Neuronal stem cell (in vitro differentiated cells): ENCODE measurements at regions not wholly inside any gene's neighbourhood (a gene's known extent, or its start where the extent isn't known, plus 50 kb on each side); places are given as distances from the start of the nearest gene placed in this dataset.

ENCODE experiments used
- DNase-seq: peaks from one replicate; pipeline ENCODE4 v3.0.0-alpha.2; 2013; ENCODE audit warnings: low spot score
- H2AFZ ChIP-seq: one replicate; pipeline ENCODE4 v1.6.1; 2013; ENCODE audit warnings: mild to moderate bottlenecking, low read length, inconsistent platforms
- H2AK5ac ChIP-seq: 2 replicates; pipeline ENCODE4 v1.6.1; 2013; ENCODE audit warnings: low read depth, mild to moderate bottlenecking, inconsistent platforms, low read length, moderate library complexity, mixed read lengths
- H2BK120ac ChIP-seq: 2 replicates; pipeline ENCODE4 v1.6.1; 2013; ENCODE audit warnings: low read depth, mild to moderate bottlenecking, inconsistent platforms, low read length, moderate library complexity, mixed read lengths
- H2BK12ac ChIP-seq: one replicate; pipeline ENCODE4 v1.6.1; 2013; ENCODE audit warnings: low read length, inconsistent platforms
- H2BK15ac ChIP-seq: 2 replicates; pipeline ENCODE4 v1.6.1; 2013; ENCODE audit warnings: mild to moderate bottlenecking, low read length, inconsistent platforms, mixed read lengths
- H2BK5ac ChIP-seq: one replicate; pipeline ENCODE4 v1.6.1; 2013; ENCODE audit warnings: inconsistent platforms, mild to moderate bottlenecking, low read length, moderate library complexity
- H3K14ac ChIP-seq: one replicate; pipeline ENCODE4 v1.6.1; 2013; ENCODE audit warnings: low read length, inconsistent platforms
- H3K18ac ChIP-seq: 2 replicates; pipeline ENCODE4 v1.6.1; 2013; ENCODE audit warnings: low read length, inconsistent platforms
- H3K23ac ChIP-seq: 2 replicates; pipeline ENCODE4 v1.6.1; 2013; ENCODE audit warnings: low read depth, mild to moderate bottlenecking, mixed read lengths, low read length, inconsistent platforms; ENCODE audit not compliant: poor library complexity
- H3K27ac ChIP-seq: replicated peaks from 3 replicates; pipeline ENCODE4 v1.5.1; 2013; ENCODE audit warnings: low read length, inconsistent platforms
- H3K27me3 ChIP-seq, 3 experiments: 2 replicates each; pipeline ENCODE4 v1.6.1; 2013; ENCODE audit warnings: low read length in 3 of 3, mild to moderate bottlenecking in 2 of 3, inconsistent platforms in 1 of 3, low read depth in 1 of 3, mixed read lengths in 1 of 3, moderate library complexity in 1 of 3; ENCODE audit not compliant: control insufficient read depth in 3 of 3, insufficient read depth in 3 of 3
- H3K36me3 ChIP-seq, 2 donors: replicated peaks in 1 of 2; 2 replicates each; pipeline ENCODE4 v1.6.1; 2013; ENCODE audit warnings: low read length in 2 of 2; ENCODE audit not compliant: control insufficient read depth in 2 of 2, insufficient read depth in 2 of 2
- H3K4ac ChIP-seq: 2 replicates; pipeline ENCODE4 v1.6.1; 2013; ENCODE audit warnings: inconsistent platforms, mild to moderate bottlenecking, low read length, moderate library complexity
- H3K4me1 ChIP-seq, 2 donors: 1 replicate in 1 of 2; 2 replicates in 1 of 2; pipeline ENCODE4 v1.6.1; 2013; ENCODE audit warnings: low read length in 2 of 2, low read depth in 1 of 2; ENCODE audit not compliant: control insufficient read depth in 2 of 2, insufficient read depth in 1 of 2
- H3K4me2 ChIP-seq: one replicate; pipeline ENCODE4 v1.6.1; 2013; ENCODE audit warnings: mild to moderate bottlenecking, low read length, inconsistent platforms; ENCODE audit not compliant: insufficient read depth, poor library complexity, severe bottlenecking
- H3K4me3 ChIP-seq, 2 donors: 2 replicates each; pipeline ENCODE4 v1.5.1; 2013; ENCODE audit warnings: low read length in 2 of 2, mild to moderate bottlenecking in 2 of 2, inconsistent platforms in 1 of 2, moderate library complexity in 1 of 2
- H3K79me1 ChIP-seq: one replicate; pipeline ENCODE4 v1.6.1; 2013; ENCODE audit warnings: low read depth, mild to moderate bottlenecking, inconsistent platforms, low read length, moderate library complexity
- H3K9ac ChIP-seq: one replicate; pipeline ENCODE4 v1.6.1; 2013; ENCODE audit warnings: mild to moderate bottlenecking, low read depth, low read length, inconsistent platforms; ENCODE audit not compliant: poor library complexity
- H3K9me3 ChIP-seq, 2 donors: replicated peaks in 1 of 2; 2 replicates each; pipeline versions ENCODE3 to v1.6.1; 2013; ENCODE audit warnings: low read length in 2 of 2, mild to moderate bottlenecking in 2 of 2, inconsistent platforms in 1 of 2, low read depth in 1 of 2, mixed read lengths in 1 of 2, moderate library complexity in 1 of 2; ENCODE audit not compliant: control insufficient read depth in 2 of 2, insufficient read depth in 1 of 2
- H4K8ac ChIP-seq: one replicate; pipeline ENCODE4 v1.6.1; 2013; ENCODE audit warnings: low read depth, mild to moderate bottlenecking, inconsistent platforms, low read length, moderate library complexity
- H4K91ac ChIP-seq: one replicate; pipeline ENCODE4 v1.6.1; 2013; ENCODE audit warnings: low read length, low read depth, mild to moderate bottlenecking, inconsistent platforms; ENCODE audit not compliant: poor library complexity
- WGBS, 2 donors: extraction: QIAGEN DNeasy Blood & Tissue Kit; methylation state at CpG; one replicate each; pipeline ENCODE4 v1.1.7; 2013; ENCODE audit warnings: missing lambda C conversion rate in 2 of 2, mixed read lengths in 1 of 2; ENCODE audit not compliant: insufficient read length in 2 of 2, insufficient replicate concordance in 1 of 2; ENCODE audit errors: extremely low coverage in 2 of 2; 5-methylcytosine and 5-hydroxymethylcytosine counted together

DNA sequence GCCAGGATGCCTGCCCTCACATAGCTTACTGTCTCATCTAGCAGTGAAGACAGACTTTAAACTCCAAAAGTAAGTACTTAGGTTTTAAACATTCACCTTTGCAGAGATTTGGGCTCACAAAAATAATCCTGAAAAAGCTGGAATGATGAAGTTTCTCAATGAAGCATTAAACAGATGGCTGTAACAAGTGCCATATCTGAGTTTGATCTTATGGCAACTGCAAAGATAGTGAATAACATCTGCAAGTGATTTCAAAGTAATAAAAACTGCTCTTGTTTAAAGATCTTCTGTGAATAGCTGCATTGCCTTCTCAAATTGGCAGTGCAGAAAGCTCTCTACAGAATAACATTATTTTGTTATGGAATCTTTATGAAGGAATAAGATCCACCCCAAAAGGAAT is 271.2 kb upstream of the SMIM31 start:
- Histone ChIP-seq H3K4me1 (no peaks in the 10 kb centered on the region), H4K91ac (no peak overlapping the region)

DNA sequence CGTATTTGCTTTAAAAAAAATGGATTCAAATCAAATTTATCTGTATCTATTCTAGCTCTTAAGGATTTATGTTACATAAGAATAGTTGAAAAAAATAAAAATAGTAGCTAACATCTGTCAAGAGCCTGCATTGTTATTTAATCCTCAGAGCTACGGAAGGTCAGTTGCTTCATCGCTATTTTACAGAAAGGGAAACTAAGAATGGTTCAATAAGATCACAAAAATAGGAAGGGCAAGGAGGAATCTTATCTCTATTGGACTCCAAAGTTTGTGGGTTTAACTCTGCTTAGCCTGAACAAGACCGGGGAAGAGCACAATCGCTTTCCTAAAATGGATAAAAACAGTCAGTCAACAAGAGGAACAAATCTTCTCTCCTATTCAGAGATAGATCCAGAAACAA is 270.2 kb upstream of the SMIM31 start:
- Histone ChIP-seq H3K4me2 (no peak overlapping the region), H3K4ac (no peak overlapping the region), H3K14ac (no peak overlapping the region), H3K36me3 (no peaks in the 10 kb centered on the region), H3K9me3 (no peaks in the 10 kb centered on the region), H3K18ac (no peak overlapping the region), H2BK12ac (no peak overlapping the region), H2BK15ac (no peak overlapping the region), H3K79me1 (no peaks in the 10 kb centered on the region), H4K8ac (no peak overlapping the region), H3K4me3 (no peak overlapping the region), H3K9ac (no peak overlapping the region), H2BK120ac (no peak overlapping the region), H3K27ac (no peak overlapping the region), H3K23ac (no peak overlapping the region), H3K27me3 (no peaks in the 10 kb centered on the region), H2BK5ac (no peak overlapping the region), H2AK5ac (no peak overlapping the region), H2AFZ (no peak overlapping the region), H3K4me1 (no peaks in the 10 kb centered on the region), H4K91ac (no peak overlapping the region)
- DNase-seq, result no peak
- no CpG with 5 or more reads among the region's 5 CpGs for WGBS, 2 donors

More for the DNA sequence above, 271.2 kb upstream of the SMIM31 start:
- no peak for DNase-seq
- Histone ChIP-seq H3K18ac (no peak overlapping the region), H3K9me3 (no peaks in the 10 kb centered on the region), H4K8ac (no peak overlapping the region), H3K27me3 (no peaks in the 10 kb centered on the region), H3K23ac (no peak overlapping the region), H3K27ac (no peak overlapping the region), H3K36me3 (no peaks in the 10 kb centered on the region), H2AFZ (no peak overlapping the region), H3K14ac (no peak overlapping the region), H2BK120ac (no peak overlapping the region), H2BK5ac (no peak overlapping the region), H3K4me2 (no peak overlapping the region), H2BK15ac (no peak overlapping the region), H3K4me3 (no peak overlapping the region), H2AK5ac (no peak overlapping the region), H3K4ac (no peak overlapping the region), H3K9ac (no peak overlapping the region), H3K79me1 (no peaks in the 10 kb centered on the region), H2BK12ac (no peak overlapping the region)

DNA sequence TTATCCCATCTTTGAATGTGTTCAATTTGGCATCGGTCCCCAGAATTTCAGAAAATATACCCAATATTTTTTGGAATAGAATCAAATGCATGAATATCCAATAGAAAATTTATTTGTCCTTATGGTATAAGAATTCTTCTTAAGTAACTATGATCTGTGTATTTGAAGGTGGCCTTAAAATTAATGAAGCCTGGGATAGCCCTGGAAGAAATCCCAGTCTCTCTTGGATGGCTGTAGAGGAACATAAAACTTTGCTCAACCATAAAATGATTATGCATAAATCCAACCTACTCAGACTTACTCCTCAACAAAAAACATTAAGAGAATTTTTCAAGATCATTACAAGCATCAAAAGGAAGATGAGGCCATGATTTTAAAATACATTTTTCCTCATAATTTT is 269.4 kb upstream of the SMIM31 start:
- Histone ChIP-seq H3K27me3 (no peaks in the 10 kb centered on the region), H3K4me2 (no peak overlapping the region), H2BK12ac (no peak overlapping the region), H4K8ac (no peak overlapping the region), H3K18ac (no peak overlapping the region), H3K36me3 (no peaks in the 10 kb centered on the region), H2AFZ (no peak overlapping the region), H2BK120ac (no peak overlapping the region), H3K4ac (no peak overlapping the region), H3K9me3 (no peaks in the 10 kb centered on the region), H3K4me3 (no peak overlapping the region), H3K9ac (no peak overlapping the region), H2AK5ac (no peak overlapping the region), H3K79me1 (no peaks in the 10 kb centered on the region), H2BK5ac (no peak overlapping the region), H4K91ac (no peak overlapping the region), H3K27ac (no peak overlapping the region), H3K23ac (no peak overlapping the region), H2BK15ac (no peak overlapping the region), H3K4me1 (no peaks in the 10 kb centered on the region), H3K14ac (no peak overlapping the region)
- WGBS, 2 donors, result no CpG with 5 or more reads among the region's 1 CpG
- no peak for DNase-seq

DNA sequence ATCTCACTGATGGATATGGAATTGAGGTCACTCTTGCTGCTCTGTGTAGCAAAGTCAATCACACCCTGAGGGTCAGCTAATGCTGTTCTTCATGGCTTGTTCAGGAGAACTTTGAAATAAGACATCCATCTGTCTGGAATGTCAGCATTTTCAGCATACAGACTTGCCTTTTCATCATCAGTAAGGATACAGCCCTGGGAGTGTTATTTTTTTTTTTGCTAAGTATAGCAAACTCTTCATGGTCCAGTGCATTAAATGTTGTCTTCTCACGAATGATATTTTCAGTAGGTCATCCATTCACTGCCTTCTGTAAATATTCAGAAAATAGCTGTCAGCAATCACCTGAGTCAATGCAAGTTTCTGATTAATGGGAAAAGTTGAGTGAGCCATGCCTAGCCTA is 268.8 kb upstream of the SMIM31 start:
- WGBS, 2 donors, result no CpG with 5 or more reads among the region's 1 CpG
- no peak overlapping the region for H3K23ac ChIP-seq
- H3K4me2 ChIP-seq, result no peak overlapping the region

More for the DNA sequence above, 268.8 kb upstream of the SMIM31 start:
- Histone ChIP-seq H3K79me1 (no peaks in the 10 kb centered on the region), H3K18ac (no peak overlapping the region), H2BK15ac (no peak overlapping the region), H4K91ac (no peak overlapping the region), H3K4me1 (no peaks in the 10 kb centered on the region), H2BK12ac (no peak overlapping the region), H2BK120ac (no peak overlapping the region), H2AK5ac (no peak overlapping the region), H3K9me3 (no peaks in the 10 kb centered on the region), H3K27me3 (no peaks in the 10 kb centered on the region), H3K14ac (no peak overlapping the region), H3K4me3 (no peak overlapping the region), H3K9ac (no peak overlapping the region), H4K8ac (no peak overlapping the region), H3K36me3 (no peaks in the 10 kb centered on the region), H2AFZ (no peak overlapping the region), H3K27ac (no peak overlapping the region), H3K4ac (no peak overlapping the region), H2BK5ac (no peak overlapping the region)
- DNase-seq, result no peak
